PFSK-1 (cell line): ENCODE measurements at regions not wholly inside any gene's neighbourhood (a gene's known extent, or its start where the extent isn't known, plus 50 kb on each side); places are given as distances from the start of the nearest gene placed in this dataset.

ENCODE experiments used
- FOXP2 ChIP-seq: optimal IDR thresholded peaks from 2 replicates; pipeline ENCODE3; 2011; ENCODE audit warnings: borderline replicate concordance, control low read depth, inconsistent platforms; ENCODE audit not compliant: insufficient read depth; ENCODE audit errors: extremely low read length, extremely low read depth
- POLR2AphosphoS5 ChIP-seq: IDR thresholded peaks from 2 replicates; pipeline ENCODE4 v1.6.1; 2012; ENCODE audit warnings: low read depth, mild to moderate bottlenecking, control low read depth, low read length, moderate library complexity
- REST ChIP-seq, 2 experiments: IDR thresholded peaks; 2 replicates each; pipeline versions ENCODE4 v1.6.1 to v1.8.0; 2011 to 2012; ENCODE audit warnings: low read depth in 2 of 2, low read length in 2 of 2, control low read depth in 1 of 2, inconsistent platforms in 1 of 2, mild to moderate bottlenecking in 1 of 2, moderate library complexity in 1 of 2; ENCODE audit not compliant: insufficient read depth in 1 of 2
- SIN3A ChIP-seq: IDR thresholded peaks from 2 replicates; pipeline ENCODE4 v1.6.1; 2012; ENCODE audit warnings: mild to moderate bottlenecking, low read length, moderate library complexity, borderline replicate concordance; ENCODE audit not compliant: insufficient read depth
- TAF1 ChIP-seq: IDR thresholded peaks from 2 replicates; pipeline ENCODE4 v1.6.1; 2012; ENCODE audit warnings: low read length, control low read depth, borderline replicate concordance; ENCODE audit not compliant: insufficient read depth

- TF ChIP-seq SIN3A (no peak), FOXP2 (no peak), TAF1 (no peak), REST (IDR thresholded peaks at IDR 0.05; ENCODE audit: insufficient read depth in 1 of 2, low read depth in 2 of 2, low read length in 2 of 2) (no peak), POLR2AphosphoS5 (no peak)
Measured at GRCh38 chr5:40233268-40233667, 446.4 kb upstream of the PTGER4 start.

- no peak for TF ChIP-seq FOXP2
- no peak for TF ChIP-seq SIN3A
- TF ChIP-seq REST (IDR thresholded peaks at IDR 0.05; ENCODE audit: insufficient read depth in 1 of 2, low read depth in 2 of 2, low read length in 2 of 2) = no peak
- no peak for TF ChIP-seq TAF1
- no peak for TF ChIP-seq POLR2AphosphoS5
Measured at GRCh38 chr5:40227931-40228330, 451.8 kb upstream of the PTGER4 start.

GRCh38 chr5:40227366-40227765 lies 452.3 kb upstream of the PTGER4 start:
- TF ChIP-seq POLR2AphosphoS5 = no peak
- no peak for TF ChIP-seq SIN3A
- TF ChIP-seq FOXP2 = no peak
- TF ChIP-seq TAF1 = no peak

GRCh38 chr5:40226906-40227305 lies 452.8 kb upstream of the PTGER4 start:
- TF ChIP-seq FOXP2 (no peak), POLR2AphosphoS5 (no peak), REST (IDR thresholded peaks at IDR 0.05; ENCODE audit: insufficient read depth in 1 of 2, low read depth in 2 of 2, low read length in 2 of 2) (no peak), SIN3A (no peak), TAF1 (no peak)

GRCh38 chr5:40224421-40224820 lies 455.3 kb upstream of the PTGER4 start:
- no peak for TF ChIP-seq FOXP2
- no peak for TF ChIP-seq REST (IDR thresholded peaks at IDR 0.05; ENCODE audit: insufficient read depth in 1 of 2, low read depth in 2 of 2, low read length in 2 of 2)
- TF ChIP-seq SIN3A = no peak
- no peak for TF ChIP-seq POLR2AphosphoS5
- TF ChIP-seq TAF1 = no peak
